Caco-2 (cell line): ENCODE measurements at regions not wholly inside any gene's neighbourhood (a gene's known extent, or its start where the extent isn't known, plus 50 kb on each side); places are given as distances from the start of the nearest gene placed in this dataset.
"Not testable (repeated sequence)": the region's sequence is repeated elsewhere in the genome, so short reads cannot be mapped to it uniquely, and the experiment has no call there.

Source experiments
- BruUV-seq: library from RNA; stranded (reverse); fragments of 400-500 nt; replicated peaks from 2 replicates; lab custom pipeline; 2021; lab: Mats Ljungman, UMichigan
- CTCF ChIA-PET: fragments of 300-600 bp; sonication (Branson Sonifier 250); formaldehyde crosslinking; loops from one replicate; lab custom pipeline; 2022; ENCODE audit warnings: antibody characterized with exemption; lab: Charles Lee
- POLR2A ChIA-PET: fragments of 300-600 bp; sonication (Branson Sonifier 250); formaldehyde crosslinking; loops from one replicate; lab custom pipeline; 2022; ENCODE audit warnings: antibody characterized with exemption; lab: Charles Lee
- DNase-seq, 2 experiments: peaks; one replicate each; pipeline versions ENCODE4 v3.0.0 to v3.0.0-alpha.2; 2020 to 2022
- H3K27me3 ChIP-seq: replicated peaks from 2 replicates; pipeline ENCODE4 v1.6.0; 2011; ENCODE audit warnings: low read length; ENCODE audit not compliant: control insufficient read depth, insufficient read depth
- H3K36me3 ChIP-seq: 2 replicates; pipeline ENCODE4 v1.5.1; 2011; ENCODE audit warnings: low read length; ENCODE audit not compliant: control insufficient read depth, insufficient read depth
- H3K4me1 ChIP-seq: fragments of 250-450 bp; sonication (Bioruptor Pico); 2 replicates; pipeline ENCODE4 v1.5.1; 2020; ENCODE audit warnings: mild to moderate bottlenecking
- H3K4me3 ChIP-seq: 2 replicates; pipeline ENCODE4 v1.5.1; 2011; ENCODE audit warnings: low read depth, mild to moderate bottlenecking, control low read depth, low read length
- H3K9me3 ChIP-seq: fragments of 250-450 bp; sonication (Bioruptor Pico); 2 replicates; pipeline ENCODE4 v1.5.1; 2020; ENCODE audit warnings: mild to moderate bottlenecking, moderate library complexity
- H3K27ac Mint-ChIP-seq: one replicate; pipeline ENCODE4 v1.8.0; 2022; ENCODE audit warnings: mixed read lengths; ENCODE audit not compliant: unreplicated experiment
- H3K27me3 Mint-ChIP-seq: one replicate; pipeline ENCODE4 v1.8.0; 2022; ENCODE audit warnings: mixed read lengths; ENCODE audit not compliant: insufficient read depth, unreplicated experiment
- H3K36me3 Mint-ChIP-seq: one replicate; pipeline ENCODE4 v1.8.0; 2022; ENCODE audit warnings: mild to moderate bottlenecking, mixed read lengths; ENCODE audit not compliant: insufficient read depth, unreplicated experiment
- H3K4me1 Mint-ChIP-seq: one replicate; pipeline ENCODE4 v1.8.0; 2022; ENCODE audit warnings: low read depth, mixed read lengths; ENCODE audit not compliant: unreplicated experiment
- H3K4me3 Mint-ChIP-seq: one replicate; pipeline ENCODE4 v1.8.0; 2022; ENCODE audit warnings: mild to moderate bottlenecking, moderate library complexity, mixed read lengths; ENCODE audit not compliant: unreplicated experiment
- H3K9me3 Mint-ChIP-seq: one replicate; pipeline ENCODE4 v1.8.0; 2022; ENCODE audit warnings: mixed read lengths; ENCODE audit not compliant: unreplicated experiment
- intact Hi-C: fragments of 100-400 bp; cut with micrococcal nuclease; formaldehyde crosslinking; loops from one replicate; pipeline ENCODE4 v1.10.0; 2022; ENCODE audit not compliant: unreplicated experiment
- TF ChIP-seq, protein P1 (sequence below), 2 experiments: fragments of 200-600 bp in 1 of 2; IDR thresholded peaks; 1 replicate in 1 of 2; 2 replicates in 1 of 2; pipeline versions ENCODE4 v1.5.1 to v1.8.0; 2011 to 2022; ENCODE audit warnings: antibody characterized with exemption in 1 of 2, control low read depth in 1 of 2, inconsistent platforms in 1 of 2, low read depth in 1 of 2, low read length in 1 of 2, mild to moderate bottlenecking in 1 of 2, moderate library complexity in 1 of 2; ENCODE audit not compliant: insufficient read depth in 1 of 2, severe bottlenecking in 1 of 2, unreplicated experiment in 1 of 2

DNA sequence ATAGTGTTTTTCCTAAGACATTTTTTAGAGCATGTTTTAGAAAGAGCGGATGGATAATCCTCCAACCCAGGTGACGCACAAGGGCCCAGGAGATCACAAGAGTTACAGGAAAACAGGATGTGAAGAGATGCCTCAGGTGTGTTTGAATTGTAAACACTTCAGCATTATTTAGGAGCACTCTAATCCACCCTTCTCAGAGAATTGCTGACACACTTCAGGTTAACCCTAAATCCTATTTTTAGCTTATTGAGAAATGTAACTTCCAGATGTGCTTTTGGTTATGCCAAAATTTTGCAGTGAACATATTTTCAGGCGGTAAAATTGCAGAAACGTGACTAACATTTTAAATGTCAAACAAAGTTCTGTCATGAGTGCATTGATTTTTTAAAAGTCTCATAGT is 755.4 kb upstream of the CTNND2 start:
- Histone ChIP-seq H3K4me3 (no peak overlapping the region), H3K36me3 (no peaks in the 10 kb centered on the region), H3K27me3 (no peaks in the 10 kb centered on the region), H3K9me3 (0 out of 2 replicates have a peak, but pooled peaks cover 3% of the 10 kb centered on the region), H3K4me1 (no peaks in the 10 kb centered on the region)
- ChIA-PET POLR2A (no interaction called here), CTCF (no interaction called here)
- Mint-ChIP-seq H3K9me3 (peaks cover 32% of the 10 kb centered on the region), H3K4me1 (no peaks in the 10 kb centered on the region), H3K27ac (no peak overlapping the region), H3K27me3 (no peaks in the 10 kb centered on the region), H3K4me3 (no peak overlapping the region), H3K36me3 (no peaks in the 10 kb centered on the region)
- no TSS peak for BruUV-seq
- TF ChIP-seq, protein P1, sequence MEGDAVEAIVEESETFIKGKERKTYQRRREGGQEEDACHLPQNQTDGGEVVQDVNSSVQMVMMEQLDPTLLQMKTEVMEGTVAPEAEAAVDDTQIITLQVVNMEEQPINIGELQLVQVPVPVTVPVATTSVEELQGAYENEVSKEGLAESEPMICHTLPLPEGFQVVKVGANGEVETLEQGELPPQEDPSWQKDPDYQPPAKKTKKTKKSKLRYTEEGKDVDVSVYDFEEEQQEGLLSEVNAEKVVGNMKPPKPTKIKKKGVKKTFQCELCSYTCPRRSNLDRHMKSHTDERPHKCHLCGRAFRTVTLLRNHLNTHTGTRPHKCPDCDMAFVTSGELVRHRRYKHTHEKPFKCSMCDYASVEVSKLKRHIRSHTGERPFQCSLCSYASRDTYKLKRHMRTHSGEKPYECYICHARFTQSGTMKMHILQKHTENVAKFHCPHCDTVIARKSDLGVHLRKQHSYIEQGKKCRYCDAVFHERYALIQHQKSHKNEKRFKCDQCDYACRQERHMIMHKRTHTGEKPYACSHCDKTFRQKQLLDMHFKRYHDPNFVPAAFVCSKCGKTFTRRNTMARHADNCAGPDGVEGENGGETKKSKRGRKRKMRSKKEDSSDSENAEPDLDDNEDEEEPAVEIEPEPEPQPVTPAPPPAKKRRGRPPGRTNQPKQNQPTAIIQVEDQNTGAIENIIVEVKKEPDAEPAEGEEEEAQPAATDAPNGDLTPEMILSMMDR (IDR thresholded peaks at IDR 0.05; ENCODE audit: insufficient read depth in 1 of 2, low read depth in 1 of 2, low read length in 1 of 2, severe bottlenecking in 1 of 2, unreplicated experiment in 1 of 2): no peak
- intact Hi-C loops: no loop called here
- DNase-seq: no peak

- POLR2A ChIA-PET: no interaction called here
- Histone ChIP-seq H3K9me3 (0 out of 2 replicates have a peak, but pooled peaks cover 3% of the 10 kb centered on the region), H3K36me3 (no peaks in the 10 kb centered on the region), H3K4me3 (no peak overlapping the region), H3K27me3 (no peaks in the 10 kb centered on the region), H3K4me1 (no peaks in the 10 kb centered on the region)
- H3K27me3 Mint-ChIP-seq: no peaks in the 10 kb centered on the region
- intact Hi-C loops: no loop called here
- no peaks in the 10 kb centered on the region for H3K36me3 Mint-ChIP-seq
- no peak overlapping the region for H3K27ac Mint-ChIP-seq
- peaks cover 25% of the 10 kb centered on the region for H3K9me3 Mint-ChIP-seq
- no peaks in the 10 kb centered on the region for H3K4me1 Mint-ChIP-seq
- H3K4me3 Mint-ChIP-seq: no peak overlapping the region
- no TSS peak for BruUV-seq
- TF ChIP-seq, protein P1 (IDR thresholded peaks at IDR 0.05; ENCODE audit: insufficient read depth in 1 of 2, low read depth in 1 of 2, low read length in 1 of 2, severe bottlenecking in 1 of 2, unreplicated experiment in 1 of 2): no peak
- CTCF ChIA-PET: no interaction called here
- DNase-seq: no peak
These were observed 754.7 kb upstream of the CTNND2 start for GRCh38 chr5:12658871-12659446.

GRCh38 chr5:12657914-12658474 is 753.7 kb upstream of the CTNND2 start:
- H3K4me3 Mint-ChIP-seq, H3K27me3 Mint-ChIP-seq, H3K36me3 Mint-ChIP-seq, H3K4me3 ChIP-seq, DNase-seq, H3K4me1 ChIP-seq, POLR2A ChIA-PET, H3K4me1 Mint-ChIP-seq, H3K36me3 ChIP-seq, BruUV-seq, CTCF ChIA-PET, intact Hi-C loops, H3K9me3 ChIP-seq, H3K27ac Mint-ChIP-seq, H3K27me3 ChIP-seq: not testable (repeated sequence)
- peaks cover 23% of the 10 kb centered on the region for H3K9me3 Mint-ChIP-seq
